Thyroid gland (tissue), 4 donors: ENCODE measurements at regions not wholly inside any gene's neighbourhood (a gene's known extent, or its start where the extent isn't known, plus 50 kb on each side); places are given as distances from the start of the nearest gene placed in this dataset.

ENCODE experiments used
- DNase-seq, 2 donors: peaks; one replicate each; pipeline ENCODE4 v3.0.0-alpha.2; 2019
- H3K27ac ChIP-seq, 3 donors: fragments of 200-600 bp; sonication (generic); 1 replicate in 2 of 3; 2 replicates in 1 of 3; pipeline ENCODE4 v1.5.1; 2016 to 2019; ENCODE audit warnings: mild to moderate bottlenecking in 1 of 3, moderate library complexity in 1 of 3
- H3K27me3 ChIP-seq: fragments of 200-600 bp; sonication (generic); one replicate; pipeline ENCODE4 v1.5.1; 2019
- H3K36me3 ChIP-seq, 2 donors: fragments of 200-600 bp; sonication (generic); one replicate each; pipeline ENCODE4 v1.5.1; 2016 to 2019
- H3K4me1 ChIP-seq, 2 donors: fragments of 200-600 bp; sonication (generic); one replicate each; pipeline ENCODE4 v1.5.1; 2017 to 2019
- H3K4me3 ChIP-seq, 3 donors: fragments of 200-600 bp; sonication (generic); replicated peaks in 1 of 3; 1 replicate in 2 of 3; 2 replicates in 1 of 3; pipeline ENCODE4 v1.5.1; 2016; ENCODE audit warnings: mild to moderate bottlenecking in 1 of 3
- H3K9me3 ChIP-seq: fragments of 200-600 bp; sonication (generic); one replicate; pipeline ENCODE4 v1.5.1; 2017
- CTCF ChIP-seq, 6 experiments: fragments of 200-600 bp in 3 of 6; fragments of 450-650 bp in 3 of 6; sonication (generic) in 3 of 6; IDR thresholded peaks; one replicate each; pipeline ENCODE4 v1.5.1; 2016 to 2019; ENCODE audit warnings: antibody characterized with exemption in 6 of 6, mild to moderate bottlenecking in 2 of 6, inconsistent platforms in 1 of 6, moderate library complexity in 1 of 6
- POLR2A ChIP-seq, 2 donors: fragments of 450-650 bp; IDR thresholded peaks; one replicate each; pipeline ENCODE4 v1.6.1; 2017; ENCODE audit warnings: antibody characterized with exemption in 2 of 2, mild to moderate bottlenecking in 2 of 2, moderate library complexity in 1 of 2
- WGBS, 2 donors: methylation state at CpG; one replicate each; pipeline ENCODE4 v1.1.5; 2017; 5-methylcytosine and 5-hydroxymethylcytosine counted together
- intact Hi-C: fragments of 100-400 bp; cut with DNase I; formaldehyde crosslinking; loops from one replicate; pipeline ENCODE4 v1.15.1; 2023

GRCh38 chrX:69386681-69387080 is 117.4 kb upstream of the NALF2 start:
- WGBS, 2 donors, result 85 to 100% methylated on average over 2 of the region's 2 CpGs
- Histone ChIP-seq H3K27me3 (no peaks in the 10 kb centered on the region), H3K36me3 (no peaks in the 10 kb centered on the region), H3K4me3 (no peak overlapping the region), H3K9me3 (no peaks in the 10 kb centered on the region), H3K27ac (no peak overlapping the region), H3K4me1 (no peaks in the 10 kb centered on the region)
- DNase-seq, result no peak
- TF ChIP-seq POLR2A (IDR thresholded peaks at IDR 0.05) (no peak), CTCF (IDR thresholded peaks at IDR 0.05) (no peak)
- intact Hi-C loops, result loop anchor here (10.0 kb wide), 1 partner anchor 562 kb away; the partner anchor contains the start of gene EFNB1

- 80 to 92% methylated on average over 1 to 3 of the region's 3 CpGs for WGBS, 2 donors
- H3K9me3 ChIP-seq, result no peaks in the 10 kb centered on the region
- H3K4me1 ChIP-seq, result no peaks in the 10 kb centered on the region
- no peak overlapping the region for H3K27ac ChIP-seq
- H3K4me3 ChIP-seq, result no peak overlapping the region
- H3K27me3 ChIP-seq, result no peaks in the 10 kb centered on the region
- TF ChIP-seq CTCF (IDR thresholded peaks at IDR 0.05) (no peak), POLR2A (IDR thresholded peaks at IDR 0.05) (no peak)
- intact Hi-C loops, result no loop called here
- no peaks in the 10 kb centered on the region for H3K36me3 ChIP-seq
- no peak for DNase-seq
Measured at GRCh38 chrX:69379412-69379811, 124.7 kb upstream of the NALF2 start.

GRCh38 chrX:69374569-69374968 is 129.6 kb upstream of the NALF2 start:
- Histone ChIP-seq H3K4me1 (no peaks in the 10 kb centered on the region), H3K4me3 (no peak overlapping the region), H3K27ac (no peak overlapping the region), H3K27me3 (no peaks in the 10 kb centered on the region), H3K36me3 (no peaks in the 10 kb centered on the region), H3K9me3 (no peaks in the 10 kb centered on the region)
- DNase-seq, result no peak
- intact Hi-C loops, result no loop called here
- TF ChIP-seq CTCF (IDR thresholded peaks at IDR 0.05), result no peak
- TF ChIP-seq POLR2A (IDR thresholded peaks at IDR 0.05), result no peak
- WGBS, 2 donors, result 63% methylated on average over 1 of the region's 1 CpG; no CpG with 5 or more reads in 1 of the 2 donors

GRCh38 chrX:69372435-69372834 is 131.7 kb upstream of the NALF2 start:
- H3K4me1 ChIP-seq, result no peaks in the 10 kb centered on the region
- intact Hi-C loops, result no loop called here
- H3K36me3 ChIP-seq, result no peaks in the 10 kb centered on the region
- H3K4me3 ChIP-seq, result no peak overlapping the region
- no peaks in the 10 kb centered on the region for H3K27me3 ChIP-seq
- H3K9me3 ChIP-seq, result no peaks in the 10 kb centered on the region
- TF ChIP-seq POLR2A (IDR thresholded peaks at IDR 0.05) (no peak), CTCF (IDR thresholded peaks at IDR 0.05) (no peak)
- DNase-seq, result no peak
- H3K27ac ChIP-seq, result no peak overlapping the region

GRCh38 chrX:69371159-69371558 is 133.0 kb upstream of the NALF2 start:
- Histone ChIP-seq H3K4me3 (no peak overlapping the region), H3K4me1 (no peaks in the 10 kb centered on the region), H3K9me3 (no peaks in the 10 kb centered on the region), H3K27ac (no peak overlapping the region), H3K36me3 (no peaks in the 10 kb centered on the region), H3K27me3 (no peaks in the 10 kb centered on the region)
- DNase-seq, result no peak
- WGBS, 2 donors, result 86% methylated on average over 1 of the region's 1 CpG
- TF ChIP-seq CTCF (IDR thresholded peaks at IDR 0.05) (no peak), POLR2A (IDR thresholded peaks at IDR 0.05) (no peak)
- intact Hi-C loops, result no loop called here
